PC-9 (cell line): ENCODE measurements at regions not wholly inside any gene's neighbourhood (a gene's known extent, or its start where the extent isn't known, plus 50 kb on each side); places are given as distances from the start of the nearest gene placed in this dataset.

Experiments
- CTCF ChIP-seq: fragments of 200-600 bp; sonication (generic); conservative IDR thresholded peaks from 2 replicates; pipeline ENCODE4 v1.6.1; 2017; ENCODE audit warnings: mixed run types, antibody characterized with exemption, mild to moderate bottlenecking, moderate library complexity
- EZH2 ChIP-seq: fragments of 200-600 bp; sonication (generic); IDR thresholded peaks from 2 replicates; pipeline ENCODE4 v1.8.0; 2017; ENCODE audit warnings: antibody characterized with exemption, low read depth

GRCh38 chr22:48705159-48705916 is 1122.3 kb downstream of the BRD1 start:
- TF ChIP-seq CTCF (no peak), EZH2 (no peak)
